Activated CD4-positive, alpha-beta T cell treated with anti-CD3 and anti-CD28 coated beads, Interleukin-10, Interleukin-2, amounts not matched to agents 100 ng/mL and 50 ng/mL, durations not matched to agents 16 hours and 8 hours (primary cell): ENCODE measurements at regions not wholly inside any gene's neighbourhood (a gene's known extent, or its start where the extent isn't known, plus 50 kb on each side); places are given as distances from the start of the nearest gene placed in this dataset.
"Not testable (repeated sequence)": the region's sequence is repeated elsewhere in the genome, so short reads cannot be mapped to it uniquely, and the experiment has no call there.

ENCODE experiments used
- DNase-seq: peaks from one replicate; pipeline ENCODE4 v3.0.0-alpha.2; 2020

DNA sequence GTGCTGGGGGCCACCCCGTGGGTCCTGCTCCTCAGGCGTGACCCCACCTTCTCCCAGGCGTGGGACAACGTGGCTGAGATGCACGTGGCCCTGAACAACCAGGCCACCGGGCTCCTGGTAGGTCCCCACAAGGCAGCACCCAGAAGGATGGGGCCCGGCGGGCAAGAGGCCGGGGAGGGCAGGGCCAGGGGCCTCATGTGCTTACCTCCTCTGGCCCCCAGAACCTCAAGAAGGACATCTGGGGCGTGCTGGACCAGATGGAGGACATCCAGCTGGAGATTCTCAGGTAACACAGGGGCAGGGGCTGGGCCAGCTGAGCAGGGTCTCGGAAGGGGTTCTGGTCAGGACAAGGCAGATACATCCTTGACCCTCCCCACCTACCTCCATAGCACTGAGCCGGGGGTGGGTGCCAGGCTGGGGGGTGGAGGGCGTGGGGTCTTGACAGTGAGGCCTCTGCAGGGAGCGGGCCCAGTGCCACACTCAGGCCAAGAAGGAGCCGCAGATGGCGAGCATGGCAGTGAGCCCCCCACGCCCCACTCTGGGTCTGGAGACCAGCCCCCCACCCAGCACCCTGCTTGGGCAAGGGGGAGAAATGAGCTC, 186.3 kb downstream of the IGLL1 start:
- DNase-seq, result no peak

DNA sequence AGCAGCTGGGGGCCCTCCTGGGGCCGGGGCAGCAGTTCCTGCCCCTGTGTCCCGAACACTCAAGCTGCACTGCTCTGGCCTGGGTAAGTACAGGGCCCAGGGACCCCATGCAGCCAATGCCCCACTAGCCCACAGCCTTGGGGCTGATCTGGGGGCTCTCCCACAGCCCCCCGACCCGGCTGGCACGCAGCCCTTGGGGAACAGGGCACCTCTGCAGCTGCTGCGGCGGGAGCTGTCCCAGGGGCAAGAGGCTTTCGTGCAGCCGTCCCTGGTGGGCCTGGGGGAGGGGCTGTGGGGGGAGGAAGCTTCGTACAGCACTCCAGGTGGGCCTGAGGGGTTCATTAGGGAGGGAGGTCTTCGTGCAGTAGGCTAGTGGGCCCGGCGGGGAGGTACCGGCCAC, 186.9 kb downstream of the IGLL1 start:
- DNase-seq, result not testable (repeated sequence)

DNA sequence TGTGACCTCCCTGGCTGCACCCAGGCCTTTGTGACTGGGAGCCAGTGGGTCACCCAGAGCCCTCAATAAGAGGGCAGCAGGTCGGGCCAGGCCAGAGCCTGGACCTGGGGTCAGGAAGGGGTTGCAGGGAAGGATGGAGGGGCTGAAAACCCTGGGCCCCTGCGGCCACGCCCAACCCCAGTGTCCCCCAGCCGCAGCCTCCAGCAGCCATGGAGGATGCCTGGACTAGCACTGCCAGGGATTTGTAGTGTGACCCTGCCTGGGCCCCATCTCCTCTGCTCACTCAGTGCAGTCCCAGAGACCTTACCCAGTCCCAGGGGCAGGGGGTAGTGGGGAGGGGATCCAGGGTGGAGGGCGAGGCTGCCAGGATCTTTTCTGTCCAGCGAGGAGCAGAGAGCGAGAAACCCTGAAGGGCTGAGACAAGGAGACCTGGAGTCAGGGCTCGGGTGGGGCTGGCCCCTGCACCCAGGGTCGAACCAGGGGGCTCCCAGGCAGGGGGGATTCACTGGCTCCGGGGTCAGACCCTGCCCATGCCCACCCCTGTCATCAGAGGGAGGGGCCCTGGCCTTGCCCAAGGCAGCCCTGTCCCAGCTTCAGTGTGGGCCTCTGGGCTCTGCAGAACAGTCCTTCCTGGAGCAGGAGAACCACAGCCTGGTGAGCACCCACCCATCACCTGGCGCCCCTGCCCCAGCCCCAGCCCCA, 187.5 kb downstream of the IGLL1 start:
- DNase-seq, result no peak

DNA sequence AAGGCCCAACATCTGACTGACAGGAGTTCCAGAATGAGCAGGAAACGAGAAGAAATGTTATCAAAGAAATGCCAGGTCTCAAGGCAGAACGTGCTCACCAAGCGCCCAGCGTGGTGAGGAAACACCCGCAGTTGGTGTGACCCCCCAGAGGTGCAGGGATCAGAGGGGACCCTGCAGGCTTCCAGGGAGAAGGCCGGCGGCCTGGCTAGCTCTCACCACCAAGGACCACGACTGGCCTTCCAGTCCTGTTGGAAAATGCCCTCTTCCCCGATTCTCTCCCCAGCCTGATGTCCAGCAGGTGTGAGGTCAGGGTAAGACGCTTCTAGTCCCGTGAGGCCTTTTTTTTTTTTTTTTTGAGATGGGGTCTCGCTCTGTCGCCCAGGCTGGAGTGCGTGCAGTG, 189.1 kb downstream of the IGLL1 start:
- DNase-seq, result no peak

DNA sequence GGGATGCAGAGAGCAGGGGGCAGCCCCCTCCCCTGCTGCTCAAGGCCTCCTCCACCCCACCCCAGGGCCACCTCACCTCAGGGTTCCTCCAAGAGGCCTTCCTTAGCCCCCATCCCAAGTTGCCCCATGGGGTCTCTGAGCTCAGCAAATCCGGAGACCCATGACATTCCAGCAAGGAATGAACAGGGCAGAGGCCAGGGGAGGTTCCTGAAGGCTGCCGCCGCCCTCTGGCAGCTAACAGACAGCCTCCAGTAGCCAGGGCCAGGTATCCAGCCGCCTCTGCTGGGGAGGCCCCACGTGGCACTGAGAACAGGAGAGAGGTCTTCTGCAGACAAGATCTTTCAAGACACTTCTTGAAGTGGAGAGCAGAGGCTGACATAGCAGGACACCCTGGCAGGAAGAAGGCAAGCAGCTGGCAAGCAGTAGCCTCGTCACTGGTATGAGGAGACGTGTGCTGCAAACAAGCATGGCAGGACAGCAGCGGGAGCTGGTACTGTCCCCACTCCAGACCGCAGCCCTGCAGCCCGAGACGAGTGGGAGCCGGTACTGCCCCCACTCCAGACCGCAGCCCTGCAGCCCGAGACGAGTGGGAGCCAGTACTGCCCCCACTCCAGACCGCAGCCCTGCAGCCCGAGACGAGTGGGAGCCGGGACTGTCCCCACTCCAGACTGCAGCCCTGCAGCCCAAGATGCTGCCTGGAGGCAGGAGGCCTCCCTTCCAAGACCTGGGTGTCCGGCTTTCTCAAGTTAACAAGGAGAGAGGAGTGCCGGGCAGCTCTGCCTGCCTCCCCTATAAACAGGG, 190.6 kb downstream of the IGLL1 start:
- no peak for DNase-seq

DNA sequence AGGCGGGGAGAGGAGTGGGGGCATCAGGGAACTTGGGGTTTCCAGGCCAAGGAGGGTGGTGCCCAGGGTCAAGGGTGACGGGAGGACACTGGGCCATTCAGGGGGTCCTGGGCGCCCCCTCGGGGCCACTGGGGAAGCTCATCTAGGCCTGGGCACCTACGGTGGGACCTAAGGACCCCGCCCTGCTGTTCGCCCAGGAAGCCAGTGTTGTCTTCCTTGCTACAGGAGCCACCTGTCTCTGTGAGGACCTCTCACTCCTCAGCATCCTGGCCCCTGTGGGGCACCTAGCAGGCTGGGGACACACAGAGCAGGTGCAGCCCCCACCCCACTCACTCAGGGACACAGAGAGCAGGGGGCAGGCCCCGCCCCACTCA, 191.6 kb downstream of the IGLL1 start:
- DNase-seq, result no peak

DNA sequence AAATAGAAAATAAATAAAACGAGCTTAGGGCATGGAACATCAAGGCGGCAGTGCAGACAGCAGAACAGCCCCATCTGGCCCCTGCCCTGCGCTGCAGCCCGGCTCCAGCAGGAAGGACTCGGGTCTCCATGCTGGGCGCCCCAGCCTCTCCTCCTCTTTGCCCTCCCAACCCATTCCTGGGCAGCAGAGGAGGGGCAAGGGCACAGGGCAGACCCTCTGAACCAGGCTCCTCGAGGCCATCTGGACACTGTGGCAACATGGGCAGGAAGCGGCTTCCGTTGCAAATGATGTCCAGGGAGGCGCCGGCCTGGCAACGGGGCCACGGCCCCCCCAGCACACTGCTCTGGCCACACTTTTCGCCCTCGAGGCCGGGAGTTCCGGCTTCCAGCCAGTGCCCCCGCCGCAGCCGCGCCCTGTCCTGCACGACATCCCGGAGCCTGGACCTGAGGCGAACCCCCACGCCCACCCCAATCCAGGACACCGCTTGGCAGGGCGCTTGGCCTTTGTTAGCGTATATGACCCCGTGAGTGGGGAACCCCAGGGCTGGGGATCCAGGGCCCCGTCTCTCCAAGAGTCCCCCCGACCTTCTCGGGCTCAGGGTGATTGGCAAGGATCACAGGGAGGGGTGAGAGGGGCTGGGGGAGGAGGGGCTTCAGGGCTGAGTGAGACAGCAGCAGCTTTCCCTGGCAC, 192.1 kb downstream of the IGLL1 start:
- DNase-seq, result no peak

DNA sequence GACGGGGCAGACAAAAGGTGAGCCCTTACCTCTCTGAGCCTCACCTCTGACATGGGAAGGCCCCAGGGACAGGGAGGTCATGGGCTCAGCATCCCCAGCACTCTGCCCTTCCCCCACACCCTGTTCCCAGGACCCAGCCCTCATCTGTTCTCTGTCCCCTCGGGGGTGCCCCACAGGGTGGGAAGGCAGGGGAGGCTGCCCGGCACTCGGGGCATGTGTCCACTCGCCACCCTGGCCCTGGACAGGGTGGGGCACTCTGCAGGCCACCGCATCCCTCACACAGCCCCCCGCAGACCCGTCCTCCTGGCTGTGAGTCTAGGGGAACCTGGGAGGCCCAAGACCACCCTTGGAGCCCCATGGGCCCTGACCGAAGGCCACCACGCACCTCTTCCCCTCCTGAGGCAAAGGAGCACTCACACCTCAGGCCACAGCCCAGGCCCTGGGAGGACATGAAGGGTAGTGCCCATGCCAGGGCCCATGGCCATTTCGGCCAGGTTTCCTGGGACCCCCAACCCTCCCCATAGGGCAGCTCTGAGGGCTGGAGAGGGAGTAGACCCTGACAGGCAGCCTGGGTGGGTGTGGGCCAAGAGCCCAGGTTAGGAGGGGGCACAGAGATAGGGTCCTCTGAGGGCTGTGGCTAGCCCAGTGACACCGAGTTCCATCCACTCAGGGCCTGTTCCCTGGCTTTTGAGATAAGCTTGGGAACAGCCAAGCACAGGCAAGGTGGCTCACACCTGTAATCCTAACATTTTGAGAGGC, 193.1 kb downstream of the IGLL1 start:
- DNase-seq, result no peak

DNA sequence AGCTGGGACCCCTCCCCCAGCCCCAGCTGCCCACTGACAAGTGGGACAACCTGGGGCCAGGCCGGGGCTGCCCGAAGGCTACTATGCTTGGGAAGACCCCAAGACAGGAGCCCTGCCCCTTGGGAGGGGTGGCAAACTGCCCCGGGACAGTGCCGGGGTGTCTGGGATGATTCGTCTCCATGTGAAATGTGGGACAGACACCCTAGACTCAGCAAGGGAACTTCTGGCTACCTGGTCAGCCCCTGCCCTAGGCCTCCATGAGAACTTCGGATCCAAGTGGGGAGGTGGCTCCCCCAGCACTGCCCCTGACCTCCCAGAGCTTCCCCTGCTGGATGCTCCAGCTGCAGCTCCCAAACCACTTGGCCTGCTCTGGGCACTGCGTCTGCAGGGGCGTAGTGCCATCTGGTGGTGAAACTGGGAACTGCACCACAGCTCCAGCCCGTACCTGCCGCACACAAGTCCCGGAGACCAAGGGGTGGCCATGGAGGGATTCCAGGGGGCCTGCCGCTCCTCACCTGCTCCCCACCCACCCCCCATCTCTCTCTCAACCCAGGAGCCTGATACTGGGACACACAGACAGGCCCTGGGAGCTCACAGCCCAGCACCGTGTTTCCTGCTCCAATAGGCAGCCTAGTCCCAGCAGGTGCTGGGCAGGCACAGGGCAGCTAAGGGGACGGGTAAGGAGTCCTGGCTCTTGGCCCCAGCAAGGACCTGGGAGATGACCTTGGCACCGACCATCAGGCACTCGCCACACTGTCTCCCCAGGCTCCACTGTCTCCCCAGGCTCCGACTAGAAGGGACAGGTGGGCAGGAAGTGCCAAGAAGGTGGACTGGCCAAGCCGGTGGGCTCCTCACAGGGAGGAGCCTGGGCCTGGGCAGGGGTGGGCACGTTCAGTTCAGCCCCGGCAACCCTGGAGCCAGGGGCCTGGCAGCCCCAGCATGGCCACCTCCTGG, 194.1 kb downstream of the IGLL1 start:
- DNase-seq, result peak; percentile 82

DNA sequence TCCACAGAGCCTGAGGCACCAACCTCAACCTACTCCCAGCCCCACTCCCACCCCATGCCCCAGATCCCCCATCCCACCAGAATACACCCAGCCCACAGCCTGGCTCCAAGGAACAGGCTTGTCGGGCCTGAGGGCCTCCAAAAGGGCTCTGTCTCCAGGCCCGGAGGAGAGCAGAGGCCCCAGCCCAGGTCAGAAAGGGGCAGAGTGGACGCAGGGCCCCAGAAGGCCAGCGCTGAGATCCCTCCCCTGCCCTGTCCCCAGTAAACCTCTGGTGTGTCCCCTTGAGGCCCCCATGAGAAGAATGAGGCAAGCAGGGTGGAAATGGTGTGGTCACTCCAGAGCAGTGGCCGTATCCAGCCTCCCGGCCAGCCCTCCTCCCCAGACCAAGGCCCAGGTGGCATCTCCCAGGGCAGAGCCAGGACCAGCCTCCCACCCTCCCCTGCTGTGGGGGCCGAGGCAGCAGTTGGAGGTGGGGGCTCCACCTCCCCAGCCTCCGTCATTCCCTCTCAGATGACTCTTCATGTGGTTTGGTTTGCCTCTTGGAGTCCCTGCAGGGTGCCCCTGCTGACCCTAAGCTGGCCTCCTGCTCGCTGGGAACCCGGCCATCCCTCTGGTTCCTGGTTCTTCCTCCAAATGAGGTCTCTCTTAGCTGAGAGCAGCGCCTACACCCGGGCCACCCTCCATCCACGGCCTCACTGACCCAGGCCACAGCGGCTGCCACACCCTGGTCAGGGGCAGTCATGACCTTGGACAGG, 195.0 kb downstream of the IGLL1 start:
- no peak for DNase-seq

DNA sequence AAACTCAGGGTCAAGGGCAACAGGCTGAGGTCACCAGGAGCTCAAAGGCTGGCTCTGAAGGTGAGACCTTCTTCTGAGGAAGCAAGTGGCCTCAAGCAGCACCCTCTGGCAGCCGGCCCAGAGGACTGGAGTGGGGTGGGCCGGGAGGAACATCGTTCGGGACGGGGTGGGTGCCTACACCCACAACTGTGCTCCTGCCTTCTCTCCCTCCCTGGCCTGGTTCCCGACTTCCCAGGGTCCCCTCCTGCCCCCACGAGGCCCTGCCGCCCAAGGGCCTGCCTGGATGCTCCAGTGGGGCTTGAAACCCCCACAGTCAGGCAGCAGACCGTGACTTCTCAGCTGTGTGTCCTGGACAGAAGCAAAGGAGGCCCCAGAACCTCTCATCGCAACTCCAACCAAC, 195.7 kb downstream of the IGLL1 start:
- no peak for DNase-seq

DNA sequence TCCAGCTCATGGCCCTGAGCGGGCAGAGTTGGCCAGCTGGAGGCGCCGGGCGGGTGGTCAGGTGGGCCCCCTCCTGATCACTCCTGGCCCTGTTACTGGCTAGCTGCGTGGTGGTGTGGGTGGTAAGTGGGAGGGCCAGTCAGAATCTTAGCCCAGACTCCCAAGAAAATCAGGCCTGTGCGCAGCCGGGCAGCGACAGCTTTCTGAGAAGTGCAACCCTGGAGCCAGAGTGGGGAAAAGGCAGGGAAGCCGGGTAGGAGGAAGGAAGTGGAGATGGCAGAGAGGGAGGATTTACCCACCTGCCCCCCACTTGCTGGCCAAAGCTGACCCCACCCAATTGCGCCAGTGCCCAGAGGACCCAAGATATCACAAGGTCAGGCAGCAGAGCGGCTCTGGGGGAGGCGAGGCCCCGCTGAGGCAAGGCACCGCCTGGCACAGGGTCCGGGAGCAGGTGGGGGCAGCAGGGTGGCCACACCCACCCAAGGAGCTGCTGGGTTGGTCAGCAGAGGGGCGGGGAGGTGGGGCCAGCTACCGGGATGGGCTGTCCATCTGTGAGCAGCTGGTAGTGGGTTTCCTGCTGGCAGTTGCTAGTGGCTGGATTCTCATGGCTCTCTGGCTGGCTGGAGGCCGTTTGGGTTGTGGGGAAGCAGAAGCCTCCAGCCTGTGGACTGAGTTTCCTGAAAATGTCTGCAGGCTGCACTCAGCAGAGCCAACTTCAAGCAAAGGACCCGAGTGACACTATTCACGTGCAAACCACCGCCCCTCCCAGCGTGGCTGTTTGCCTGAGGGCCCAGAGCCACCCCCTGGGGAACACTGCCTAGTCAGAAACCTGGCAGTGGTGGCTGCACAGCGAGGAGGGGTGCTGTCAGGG, 196.4 kb downstream of the IGLL1 start:
- DNase-seq, result no peak

DNA sequence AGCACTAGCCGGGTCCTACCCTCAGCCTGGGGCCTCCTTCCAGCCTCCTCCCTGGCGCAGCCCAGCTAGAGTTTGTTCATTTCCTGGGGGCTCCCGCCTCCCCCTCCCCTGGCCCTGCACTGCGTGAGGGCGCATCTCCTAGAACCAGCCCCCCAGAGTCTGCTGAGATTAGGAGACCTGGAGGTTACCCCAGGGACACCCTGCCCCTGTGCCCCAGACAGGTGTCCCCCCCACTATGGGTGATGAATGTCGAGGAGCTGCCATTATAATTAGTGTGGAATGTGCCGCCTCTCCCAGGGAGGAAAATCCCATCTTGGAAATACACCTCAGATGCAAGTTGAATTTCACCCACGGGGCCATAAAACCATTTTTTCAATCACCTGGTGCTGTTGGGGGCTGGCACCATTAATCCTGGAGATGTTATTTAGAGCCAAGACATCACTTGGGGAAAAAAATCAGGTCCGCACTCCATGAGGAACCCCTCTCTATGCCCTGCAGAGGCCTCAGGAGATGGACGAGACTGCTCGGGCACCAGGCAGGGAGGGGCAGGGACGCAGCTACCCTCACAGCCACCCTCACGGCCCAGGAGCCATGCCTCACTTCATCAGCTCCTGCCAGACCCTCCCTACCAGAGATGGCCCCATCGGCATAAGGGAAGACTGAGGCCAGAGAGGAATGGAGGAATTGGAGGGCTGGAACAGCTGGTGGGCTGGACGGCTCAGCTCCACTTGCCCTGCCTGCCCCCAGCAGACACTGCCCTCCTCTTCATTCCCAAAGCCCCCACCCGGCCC, 197.5 kb downstream of the IGLL1 start:
- no peak for DNase-seq

DNA sequence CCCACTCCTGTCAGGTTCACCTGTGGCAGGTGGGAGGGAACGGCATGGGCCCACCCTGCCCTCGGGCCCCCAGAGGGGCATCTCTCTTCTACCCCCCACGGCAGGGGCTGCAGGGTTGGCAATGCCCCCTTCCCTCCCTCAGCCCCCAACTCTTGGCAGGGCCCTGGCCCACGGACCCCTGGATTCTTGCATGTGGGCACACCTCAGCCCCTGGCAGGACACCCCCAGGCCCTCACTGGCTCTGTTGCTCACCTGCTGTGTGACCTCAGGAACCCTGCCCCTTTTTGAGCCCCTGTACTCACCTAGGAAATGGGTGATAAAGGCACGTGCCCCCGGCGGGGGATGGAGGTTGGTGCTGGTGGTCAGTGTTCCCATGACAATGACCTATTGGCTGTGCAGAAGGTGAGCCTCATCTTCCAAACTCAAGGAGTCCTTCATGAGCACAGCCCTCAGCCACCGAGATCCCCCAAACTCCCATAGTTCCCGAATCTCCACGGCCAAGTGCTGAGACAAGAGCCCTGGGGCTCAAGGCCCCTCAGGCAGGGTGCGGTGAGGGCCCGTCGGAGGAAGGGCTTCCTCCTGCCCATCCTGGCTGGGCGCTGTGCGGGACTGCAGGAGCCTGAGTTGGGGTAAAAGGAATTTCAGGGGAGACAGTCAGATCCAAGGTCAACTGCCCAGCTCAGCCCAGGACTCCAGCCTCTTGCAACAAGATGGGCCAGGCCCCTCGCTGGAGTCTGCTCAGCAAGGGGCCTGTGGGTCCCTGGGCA, 198.2 kb downstream of the IGLL1 start:
- no peak for DNase-seq

DNA sequence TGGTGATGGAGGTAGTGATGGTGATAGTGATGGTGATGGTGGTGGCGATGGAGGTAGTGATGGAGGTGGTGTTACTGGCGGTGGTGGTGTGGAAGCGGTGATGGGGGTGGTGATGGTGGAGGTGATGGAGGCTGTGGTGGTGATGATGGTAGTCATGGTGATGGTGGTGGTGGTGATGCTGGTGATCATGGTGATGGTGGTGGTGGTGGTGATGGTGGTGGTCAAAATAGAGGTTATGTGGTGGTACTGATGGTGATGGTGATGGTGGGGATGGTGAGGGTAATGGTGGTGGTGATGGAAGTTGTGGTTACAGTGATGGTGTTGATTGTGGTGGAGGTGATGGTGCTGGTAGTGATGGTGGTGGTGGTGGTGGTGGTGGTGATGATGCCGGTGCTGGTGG, 199.2 kb downstream of the IGLL1 start:
- no peak for DNase-seq

DNA sequence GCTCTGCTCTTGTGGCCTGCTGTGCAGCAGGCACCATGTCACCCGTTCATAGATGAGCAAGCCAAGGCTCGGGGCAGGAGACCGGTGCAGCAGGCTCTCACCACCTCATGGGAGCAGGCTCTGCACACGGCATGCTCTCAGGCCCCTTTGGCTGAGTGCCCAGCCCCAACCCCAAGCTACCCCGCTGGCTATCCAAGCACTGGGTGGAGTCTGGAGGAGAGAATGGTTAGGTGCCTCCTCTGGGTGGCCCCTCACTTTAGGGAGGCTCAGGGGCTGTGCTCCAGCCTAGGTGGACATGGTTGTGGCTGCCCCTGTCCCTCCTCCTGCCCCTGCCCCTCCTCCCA, 199.9 kb downstream of the IGLL1 start:
- DNase-seq, result no peak

DNA sequence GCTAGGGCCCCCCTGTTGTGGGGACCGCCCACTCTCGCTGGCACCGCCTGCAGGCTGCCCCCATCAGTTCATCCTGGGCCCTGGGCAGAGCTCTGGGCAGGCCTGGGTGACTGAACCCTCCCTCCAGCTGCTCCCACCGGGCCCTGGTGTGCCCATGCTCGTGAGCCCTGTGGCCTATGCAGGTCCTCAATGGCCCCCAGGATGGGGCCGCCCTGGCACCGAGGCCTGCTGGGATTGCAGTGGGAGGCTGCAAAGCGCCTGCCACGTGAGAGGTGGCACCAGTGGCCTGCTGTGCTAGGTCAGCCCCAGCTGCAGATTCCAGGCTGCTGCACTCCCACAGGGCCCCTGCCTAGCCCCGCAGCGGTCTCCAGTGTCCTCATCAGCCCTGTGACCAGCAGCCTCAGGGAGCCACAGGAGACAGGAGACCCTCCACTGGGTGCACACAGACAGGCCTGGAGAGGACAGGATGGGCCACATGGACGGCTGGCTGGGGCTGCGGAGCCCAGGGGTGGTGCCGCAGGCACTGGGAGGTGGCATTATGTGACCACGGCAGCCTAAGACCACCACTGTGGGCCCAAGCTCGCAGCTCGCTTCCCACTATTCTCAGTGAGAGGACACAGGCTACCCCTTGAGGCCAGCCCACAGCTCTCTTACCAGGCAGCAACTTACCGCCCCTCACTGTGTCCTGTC, 199.4 kb downstream of the BCR start:
- not testable (repeated sequence) for DNase-seq

DNA sequence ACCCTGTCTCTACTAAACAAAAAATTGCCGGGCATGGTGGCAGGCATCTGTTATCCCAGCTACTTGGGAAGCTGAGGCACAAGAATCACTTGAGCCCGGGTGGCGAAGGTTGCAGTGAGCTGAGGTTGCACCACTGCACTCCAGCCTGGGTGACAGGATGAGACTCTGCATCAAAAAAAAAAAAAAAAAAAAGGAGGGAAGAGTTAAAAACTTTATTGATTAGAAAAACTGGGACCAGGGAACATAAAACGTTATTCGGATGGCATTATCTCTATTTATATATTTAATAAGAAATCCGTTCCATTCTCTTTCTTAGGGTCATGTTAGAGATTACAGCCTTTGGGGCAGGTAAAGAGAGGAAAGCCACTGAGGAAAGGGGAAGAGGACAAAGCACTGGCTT, 197.5 kb downstream of the BCR start:
- no peak for DNase-seq
